DOHH2 (cell line): ENCODE measurements at regions not wholly inside any gene's neighbourhood (a gene's known extent, or its start where the extent isn't known, plus 50 kb on each side); places are given as distances from the start of the nearest gene placed in this dataset.

ENCODE experiments used
- H3F3A ChIP-seq: fragments of 200-600 bp; sonication (generic), shearing (Covaris generic); 2 replicates; pipeline ENCODE4 v1.6.0; 2016; ENCODE audit warnings: antibody characterized with exemption, mild to moderate bottlenecking; ENCODE audit not compliant: control insufficient read depth, insufficient read depth
- H3K27ac ChIP-seq: fragments of 200-600 bp; sonication (generic); 2 replicates; pipeline ENCODE4 v1.5.1; 2014; ENCODE audit warnings: low read depth, mild to moderate bottlenecking, low read length, moderate library complexity
- H3K27me3 ChIP-seq: fragments of 200-600 bp; sonication (generic); 2 replicates; pipeline ENCODE4 v1.6.1; 2014; ENCODE audit warnings: mild to moderate bottlenecking, low read length, mixed read lengths; ENCODE audit not compliant: control insufficient read depth
- H3K36me3 ChIP-seq: fragments of 200-600 bp; sonication (generic); 2 replicates; pipeline ENCODE4 v1.6.1; 2014; ENCODE audit warnings: mild to moderate bottlenecking, low read length, moderate library complexity, mixed read lengths; ENCODE audit not compliant: control insufficient read depth
- H3K4me1 ChIP-seq: fragments of 200-600 bp; sonication (generic); 2 replicates; pipeline ENCODE4 v1.6.1; 2014; ENCODE audit warnings: mild to moderate bottlenecking, low read length, mixed read lengths; ENCODE audit not compliant: control insufficient read depth
- H3K4me2 ChIP-seq: fragments of 200-600 bp; sonication (generic); 2 replicates; pipeline ENCODE4 v1.6.0; 2014; ENCODE audit warnings: mild to moderate bottlenecking, low read length, moderate library complexity
- H3K4me3 ChIP-seq: fragments of 200-600 bp; sonication (generic); 2 replicates; pipeline ENCODE4 v1.5.1; 2014; ENCODE audit warnings: mild to moderate bottlenecking, low read length, mixed read lengths
- H3K79me2 ChIP-seq: fragments of 200-600 bp; sonication (generic); 2 replicates; pipeline ENCODE4 v1.6.1; 2014; ENCODE audit warnings: mild to moderate bottlenecking, low read length, mixed read lengths; ENCODE audit not compliant: control insufficient read depth
- H3K9me2 ChIP-seq: fragments of 200-600 bp; sonication (generic); replicated peaks from 2 replicates; pipeline ENCODE4 v1.6.1; 2014; ENCODE audit warnings: mild to moderate bottlenecking, low read length, mixed read lengths; ENCODE audit not compliant: control insufficient read depth
- H3K9me3 ChIP-seq: fragments of 200-600 bp; sonication (generic); 2 replicates; pipeline ENCODE4 v1.6.1; 2014; ENCODE audit warnings: antibody characterized with exemption, low read length, mixed read lengths; ENCODE audit not compliant: control insufficient read depth, insufficient read depth
- H4K20me1 ChIP-seq: fragments of 200-600 bp; sonication (generic); 2 replicates; pipeline ENCODE4 v1.6.0; 2014; ENCODE audit warnings: low read depth, mild to moderate bottlenecking, antibody characterized with exemption, low read length, moderate library complexity; ENCODE audit not compliant: control insufficient read depth, insufficient read depth
- EZH2phosphoT487 ChIP-seq: fragments of 200-600 bp; sonication (generic); IDR thresholded peaks from 2 replicates; pipeline ENCODE4 v1.6.1; 2017; ENCODE audit warnings: borderline replicate concordance, mild to moderate bottlenecking, antibody characterized with exemption, low read length, moderate library complexity, mixed read lengths
- TF ChIP-seq, protein P1 (sequence below): fragments of 200-600 bp; sonication (generic); IDR thresholded peaks from one replicate; pipeline ENCODE4 v1.5.1; 2014; ENCODE audit warnings: antibody characterized with exemption, mild to moderate bottlenecking, low read depth, low read length; ENCODE audit not compliant: poor library complexity, severe bottlenecking

DNA sequence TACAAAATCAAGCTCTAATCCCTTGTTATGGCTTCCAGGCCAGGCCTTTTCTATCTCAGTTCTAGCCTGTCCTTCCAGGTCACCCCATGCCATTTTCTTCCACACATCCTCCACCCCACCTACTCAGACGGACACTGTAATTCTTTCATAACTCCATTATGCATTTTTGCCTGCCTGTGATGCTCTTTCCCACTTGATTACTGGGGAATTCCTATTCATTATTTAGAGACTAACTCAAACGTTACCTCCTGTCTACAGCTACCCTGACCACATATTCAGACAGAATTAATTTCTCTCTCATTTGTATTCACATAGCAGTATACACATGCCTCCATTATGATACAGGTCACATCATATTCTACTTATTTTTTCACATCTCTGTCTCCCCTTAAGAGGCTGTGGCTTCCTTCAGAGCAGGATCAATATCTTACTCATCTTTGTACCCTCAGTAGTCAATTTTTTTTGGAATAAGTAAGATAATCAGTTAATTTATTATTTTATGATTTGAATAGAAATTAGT lies 156.5 kb upstream of the ZC3H12C start:
- Histone ChIP-seq H3K4me1 (no peaks in the 10 kb centered on the region), H3K9me3 (no peaks in the 10 kb centered on the region), H3K36me3 (no peaks in the 10 kb centered on the region), H3K9me2 (no peaks in the 10 kb centered on the region), H3K4me3 (no peak overlapping the region), H3K27me3 (0 out of 2 replicates have a peak, but pooled peaks cover 5% of the 10 kb centered on the region), H4K20me1 (no peaks in the 10 kb centered on the region), H3K79me2 (no peaks in the 10 kb centered on the region), H3K4me2 (no peak overlapping the region), H3F3A (no peaks in the 10 kb centered on the region), H3K27ac (no peak overlapping the region)
- TF ChIP-seq EZH2phosphoT487, result no peak

DNA sequence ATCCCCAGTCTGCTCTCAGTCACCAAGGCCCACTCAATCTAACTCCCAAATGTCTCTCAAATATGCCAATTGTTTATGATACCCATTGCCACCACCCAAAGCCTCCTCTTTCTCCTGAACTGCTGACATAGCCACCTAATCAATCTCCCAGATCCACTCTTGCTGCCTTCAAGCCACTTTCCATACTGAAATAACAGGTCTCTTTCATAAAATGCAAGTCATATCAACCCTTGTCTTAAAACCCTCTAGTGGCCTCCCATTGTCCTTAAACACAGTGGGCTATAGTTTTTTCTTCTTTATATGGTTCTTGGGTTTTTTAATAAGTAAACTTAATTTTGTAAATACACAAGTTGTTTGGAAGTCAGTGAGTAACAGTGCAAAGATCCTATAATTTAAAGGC lies 155.2 kb upstream of the ZC3H12C start:
- H3K9me3 ChIP-seq, result no peaks in the 10 kb centered on the region
- H4K20me1 ChIP-seq, result no peaks in the 10 kb centered on the region
- no peak for TF ChIP-seq EZH2phosphoT487
- TF ChIP-seq, protein P1, sequence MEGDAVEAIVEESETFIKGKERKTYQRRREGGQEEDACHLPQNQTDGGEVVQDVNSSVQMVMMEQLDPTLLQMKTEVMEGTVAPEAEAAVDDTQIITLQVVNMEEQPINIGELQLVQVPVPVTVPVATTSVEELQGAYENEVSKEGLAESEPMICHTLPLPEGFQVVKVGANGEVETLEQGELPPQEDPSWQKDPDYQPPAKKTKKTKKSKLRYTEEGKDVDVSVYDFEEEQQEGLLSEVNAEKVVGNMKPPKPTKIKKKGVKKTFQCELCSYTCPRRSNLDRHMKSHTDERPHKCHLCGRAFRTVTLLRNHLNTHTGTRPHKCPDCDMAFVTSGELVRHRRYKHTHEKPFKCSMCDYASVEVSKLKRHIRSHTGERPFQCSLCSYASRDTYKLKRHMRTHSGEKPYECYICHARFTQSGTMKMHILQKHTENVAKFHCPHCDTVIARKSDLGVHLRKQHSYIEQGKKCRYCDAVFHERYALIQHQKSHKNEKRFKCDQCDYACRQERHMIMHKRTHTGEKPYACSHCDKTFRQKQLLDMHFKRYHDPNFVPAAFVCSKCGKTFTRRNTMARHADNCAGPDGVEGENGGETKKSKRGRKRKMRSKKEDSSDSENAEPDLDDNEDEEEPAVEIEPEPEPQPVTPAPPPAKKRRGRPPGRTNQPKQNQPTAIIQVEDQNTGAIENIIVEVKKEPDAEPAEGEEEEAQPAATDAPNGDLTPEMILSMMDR, result no peak
- H3K9me2 ChIP-seq, result no peaks in the 10 kb centered on the region
- H3K4me2 ChIP-seq, result no peak overlapping the region
- H3F3A ChIP-seq, result no peaks in the 10 kb centered on the region
- H3K4me3 ChIP-seq, result no peak overlapping the region
- no peak overlapping the region for H3K27ac ChIP-seq
- H3K27me3 ChIP-seq, result 0 out of 2 replicates have a peak, but pooled peaks cover 5% of the 10 kb centered on the region
- no peaks in the 10 kb centered on the region for H3K4me1 ChIP-seq
- no peaks in the 10 kb centered on the region for H3K36me3 ChIP-seq
- H3K79me2 ChIP-seq, result no peaks in the 10 kb centered on the region

DNA sequence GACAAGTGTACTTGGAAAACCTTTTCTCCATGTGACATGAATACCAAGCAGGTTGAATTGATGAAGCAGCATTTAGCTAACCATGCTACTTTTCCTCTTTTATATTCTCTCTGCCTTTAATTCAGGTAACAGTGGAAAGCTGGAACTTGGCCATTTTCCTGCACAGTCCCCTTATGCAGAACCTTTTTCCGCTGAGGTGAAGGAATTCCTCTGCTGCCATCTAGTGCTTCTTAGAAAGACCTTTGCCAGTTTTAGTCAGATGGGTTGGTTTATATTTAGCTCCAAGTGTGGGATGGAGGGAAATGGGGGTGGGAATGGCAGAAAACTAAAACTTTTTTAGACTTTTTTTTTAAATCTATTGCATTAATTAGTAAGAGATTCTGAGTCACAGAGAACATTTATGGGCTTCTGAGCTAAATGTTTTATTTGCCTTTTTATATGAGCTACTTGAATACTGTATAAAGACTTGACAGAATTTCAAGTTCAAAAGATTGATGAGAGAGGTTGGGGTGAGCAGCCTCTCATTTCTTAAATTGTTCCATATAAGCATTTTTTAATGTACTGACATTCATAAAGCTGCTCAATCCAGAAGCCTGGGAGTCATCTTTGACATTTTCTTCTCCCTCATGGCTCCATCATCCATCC lies 153.9 kb upstream of the ZC3H12C start:
- Histone ChIP-seq H3K4me3 (no peak overlapping the region), H3K79me2 (no peaks in the 10 kb centered on the region)
- no peak for TF ChIP-seq EZH2phosphoT487
- TF ChIP-seq, protein P1, result no peak

DNA sequence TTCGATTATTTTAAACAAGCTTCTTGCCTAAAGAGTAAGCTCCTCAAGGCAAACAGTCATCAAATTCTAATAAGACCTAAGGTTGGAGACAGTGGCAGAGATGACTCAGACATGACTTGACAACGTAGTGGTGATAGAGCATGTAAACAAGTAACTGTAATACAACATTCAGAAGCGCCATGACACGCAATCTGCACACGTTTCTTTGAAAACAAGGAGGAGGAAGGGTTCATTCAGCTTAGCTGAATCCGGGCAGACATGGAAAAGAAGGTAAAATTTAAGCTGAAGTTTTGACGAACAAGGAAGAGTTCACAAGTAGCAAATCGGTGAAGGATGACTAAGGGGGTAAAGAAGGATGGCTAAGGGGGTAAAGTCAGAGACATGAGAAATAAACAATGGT lies 152.4 kb upstream of the ZC3H12C start:
- H3K36me3 ChIP-seq, result no peaks in the 10 kb centered on the region
- no peak overlapping the region for H3K4me2 ChIP-seq
- H4K20me1 ChIP-seq, result no peaks in the 10 kb centered on the region
- H3K9me2 ChIP-seq, result no peaks in the 10 kb centered on the region
- no peak overlapping the region for H3K27ac ChIP-seq
- no peaks in the 10 kb centered on the region for H3K9me3 ChIP-seq
- H3K4me1 ChIP-seq, result peaks cover 2% of the 10 kb centered on the region
- H3K27me3 ChIP-seq, result 0 out of 2 replicates have a peak, but pooled peaks cover 5% of the 10 kb centered on the region
- H3K79me2 ChIP-seq, result no peaks in the 10 kb centered on the region
- H3F3A ChIP-seq, result no peaks in the 10 kb centered on the region
- TF ChIP-seq EZH2phosphoT487, result no peak
- TF ChIP-seq, protein P1, result no peak
- no peak overlapping the region for H3K4me3 ChIP-seq

More for the DNA sequence above, 153.9 kb upstream of the ZC3H12C start:
- Histone ChIP-seq H3F3A (no peaks in the 10 kb centered on the region), H4K20me1 (no peaks in the 10 kb centered on the region), H3K36me3 (no peaks in the 10 kb centered on the region), H3K4me1 (no peaks in the 10 kb centered on the region), H3K9me2 (no peaks in the 10 kb centered on the region), H3K9me3 (no peaks in the 10 kb centered on the region), H3K27ac (no peak overlapping the region), H3K27me3 (0 out of 2 replicates have a peak, but pooled peaks cover 5% of the 10 kb centered on the region), H3K4me2 (no peak overlapping the region)
